Fibroblast of lung (primary cell): ENCODE measurements at regions not wholly inside any gene's neighbourhood (a gene's known extent, or its start where the extent isn't known, plus 50 kb on each side); places are given as distances from the start of the nearest gene placed in this dataset.

Experiments used
- EZH2 ChIP-seq: IDR thresholded peaks from 2 replicates; pipeline ENCODE4 v1.5.1; 2012; ENCODE audit warnings: low read length, control low read depth, mild to moderate bottlenecking; ENCODE audit errors: missing control alignments
- TF ChIP-seq, protein P1 (sequence below), 2 donors: IDR thresholded peaks in 1 of 2; conservative IDR thresholded peaks in 1 of 2; 1 replicate in 1 of 2; 2 replicates in 1 of 2; pipeline ENCODE4 v1.5.1; 2011 to 2012; ENCODE audit warnings: low read length in 2 of 2, control low read depth in 1 of 2, inconsistent platforms in 1 of 2, low read depth in 1 of 2, mild to moderate bottlenecking in 1 of 2

DNA sequence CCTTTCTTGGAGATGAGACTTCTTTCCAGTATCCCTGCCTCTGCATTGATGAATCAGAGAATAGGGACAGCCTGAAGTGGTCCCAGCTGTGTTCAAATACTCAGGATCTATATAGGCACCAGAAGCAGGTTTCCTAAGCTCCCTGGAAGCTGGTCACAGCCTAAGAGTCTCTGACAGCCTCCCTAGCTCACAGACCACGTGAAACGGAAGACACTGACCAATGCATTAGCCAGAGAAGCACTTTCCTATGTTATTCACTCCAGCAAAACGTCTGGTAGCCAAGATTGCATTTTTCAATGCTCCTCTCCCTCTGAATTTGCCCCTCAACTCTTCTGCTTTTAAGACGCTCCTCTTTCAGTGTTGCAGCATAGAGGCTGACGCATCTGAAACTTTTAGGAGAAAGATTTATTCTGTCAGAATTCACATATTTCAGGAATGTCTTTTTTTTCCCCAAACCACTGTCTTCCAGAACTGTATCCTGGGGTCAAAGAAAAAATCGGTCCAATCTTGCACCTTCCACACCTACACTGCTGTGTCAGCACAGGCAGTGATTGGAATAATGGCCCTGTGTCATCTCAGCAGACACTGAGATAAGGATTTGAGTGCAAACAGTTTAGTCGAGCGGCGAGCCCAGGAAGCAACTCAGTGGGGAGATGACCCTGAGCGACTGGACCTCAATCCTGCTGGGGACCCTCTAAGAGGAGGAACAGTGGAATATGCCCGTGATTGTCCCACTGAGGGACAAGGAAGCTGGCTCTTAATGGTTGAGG lies 109.4 kb downstream of the SMIM20 start:
- TF ChIP-seq, protein P1, sequence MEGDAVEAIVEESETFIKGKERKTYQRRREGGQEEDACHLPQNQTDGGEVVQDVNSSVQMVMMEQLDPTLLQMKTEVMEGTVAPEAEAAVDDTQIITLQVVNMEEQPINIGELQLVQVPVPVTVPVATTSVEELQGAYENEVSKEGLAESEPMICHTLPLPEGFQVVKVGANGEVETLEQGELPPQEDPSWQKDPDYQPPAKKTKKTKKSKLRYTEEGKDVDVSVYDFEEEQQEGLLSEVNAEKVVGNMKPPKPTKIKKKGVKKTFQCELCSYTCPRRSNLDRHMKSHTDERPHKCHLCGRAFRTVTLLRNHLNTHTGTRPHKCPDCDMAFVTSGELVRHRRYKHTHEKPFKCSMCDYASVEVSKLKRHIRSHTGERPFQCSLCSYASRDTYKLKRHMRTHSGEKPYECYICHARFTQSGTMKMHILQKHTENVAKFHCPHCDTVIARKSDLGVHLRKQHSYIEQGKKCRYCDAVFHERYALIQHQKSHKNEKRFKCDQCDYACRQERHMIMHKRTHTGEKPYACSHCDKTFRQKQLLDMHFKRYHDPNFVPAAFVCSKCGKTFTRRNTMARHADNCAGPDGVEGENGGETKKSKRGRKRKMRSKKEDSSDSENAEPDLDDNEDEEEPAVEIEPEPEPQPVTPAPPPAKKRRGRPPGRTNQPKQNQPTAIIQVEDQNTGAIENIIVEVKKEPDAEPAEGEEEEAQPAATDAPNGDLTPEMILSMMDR (conservative IDR thresholded peaks at IDR 0.05 in 1 of 2, IDR thresholded peaks at IDR 0.05 in 1 of 2; ENCODE audit: low read depth in 1 of 2, low read length in 2 of 2) = no peak
- TF ChIP-seq EZH2 = no peak
